ENCODE measurements at regions not wholly inside any gene's neighbourhood (a gene's known extent, or its start where the extent isn't known, plus 50 kb on each side); places are given as distances from the start of the nearest gene placed in this dataset.

GRCh38 chr5:33235304-33235703, 205.5 kb upstream of the TARS1 start:
- Histone ChIP-seq H3K27me3 (no peaks in the 10 kb centered on the region), H3K4me3 (no peak overlapping the region), H3K4me1 (peaks cover 0 to 40% (median 16%) of the 10 kb centered on the region in 4 donors), H3K9me3 (no peaks in the 10 kb centered on the region), H3K27ac (no peak overlapping the region), H3K36me3 (no peaks in the 10 kb centered on the region)
- TF ChIP-seq POLR2A (IDR thresholded peaks at IDR 0.05) (no peak), POLR2AphosphoS5 (IDR thresholded peaks at IDR 0.05) (no peak), EP300 (IDR thresholded peaks at IDR 0.05) (no peak)
- TF ChIP-seq, protein P1, sequence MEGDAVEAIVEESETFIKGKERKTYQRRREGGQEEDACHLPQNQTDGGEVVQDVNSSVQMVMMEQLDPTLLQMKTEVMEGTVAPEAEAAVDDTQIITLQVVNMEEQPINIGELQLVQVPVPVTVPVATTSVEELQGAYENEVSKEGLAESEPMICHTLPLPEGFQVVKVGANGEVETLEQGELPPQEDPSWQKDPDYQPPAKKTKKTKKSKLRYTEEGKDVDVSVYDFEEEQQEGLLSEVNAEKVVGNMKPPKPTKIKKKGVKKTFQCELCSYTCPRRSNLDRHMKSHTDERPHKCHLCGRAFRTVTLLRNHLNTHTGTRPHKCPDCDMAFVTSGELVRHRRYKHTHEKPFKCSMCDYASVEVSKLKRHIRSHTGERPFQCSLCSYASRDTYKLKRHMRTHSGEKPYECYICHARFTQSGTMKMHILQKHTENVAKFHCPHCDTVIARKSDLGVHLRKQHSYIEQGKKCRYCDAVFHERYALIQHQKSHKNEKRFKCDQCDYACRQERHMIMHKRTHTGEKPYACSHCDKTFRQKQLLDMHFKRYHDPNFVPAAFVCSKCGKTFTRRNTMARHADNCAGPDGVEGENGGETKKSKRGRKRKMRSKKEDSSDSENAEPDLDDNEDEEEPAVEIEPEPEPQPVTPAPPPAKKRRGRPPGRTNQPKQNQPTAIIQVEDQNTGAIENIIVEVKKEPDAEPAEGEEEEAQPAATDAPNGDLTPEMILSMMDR (IDR thresholded peaks at IDR 0.05), result no peak
- no peak for DNase-seq
- 91 to 92% methylated on average over 4 of the region's 4 CpGs for WGBS, 2 donors
- intact Hi-C loops (cut with DNase I), result loop anchor here (5.0 kb wide), 2 partner anchors 37 to 67 kb away; no protein-coding TSS in a partner anchor

GRCh38 chr5:33235824-33236223, 204.9 kb upstream of the TARS1 start:
- intact Hi-C loops (cut with DNase I), result loop anchor here (5.0 kb wide), 2 partner anchors 36 to 66 kb away; no protein-coding TSS in a partner anchor
- no peaks in the 10 kb centered on the region for H3K36me3 ChIP-seq
- no peak overlapping the region for H3K4me3 ChIP-seq
- TF ChIP-seq POLR2AphosphoS5 (IDR thresholded peaks at IDR 0.05) (no peak), EP300 (IDR thresholded peaks at IDR 0.05) (no peak), POLR2A (IDR thresholded peaks at IDR 0.05) (no peak)
- TF ChIP-seq, protein P1 (IDR thresholded peaks at IDR 0.05), result no peak
- H3K27me3 ChIP-seq, result no peaks in the 10 kb centered on the region
- DNase-seq, result no peak
- no peaks in the 10 kb centered on the region for H3K9me3 ChIP-seq
- peaks cover 0 to 40% (median 16%) of the 10 kb centered on the region in 4 donors for H3K4me1 ChIP-seq
- WGBS, 2 donors, result 66 to 70% methylated on average over 4 of the region's 4 CpGs
- H3K27ac ChIP-seq, result no peak overlapping the region

- no peaks in the 10 kb centered on the region for H3K9me3 ChIP-seq
- peaks cover 0 to 28% (median 11%) of the 10 kb centered on the region in 4 donors for H3K4me1 ChIP-seq
- no peak for DNase-seq
- H3K27me3 ChIP-seq, result no peaks in the 10 kb centered on the region
- H3K4me3 ChIP-seq, result no peak overlapping the region
- no peak overlapping the region for H3K27ac ChIP-seq
- no peak for TF ChIP-seq POLR2AphosphoS5 (IDR thresholded peaks at IDR 0.05)
- no peak for TF ChIP-seq POLR2A (IDR thresholded peaks at IDR 0.05)
- TF ChIP-seq, protein P1 (IDR thresholded peaks at IDR 0.05), result no peak
- no peak for TF ChIP-seq EP300 (IDR thresholded peaks at IDR 0.05)
- intact Hi-C loops (cut with DNase I), result loop anchor here (5.0 kb wide), 2 partner anchors 35 to 65 kb away; no protein-coding TSS in a partner anchor
- H3K36me3 ChIP-seq, result no peaks in the 10 kb centered on the region
These were observed 203.3 kb upstream of the TARS1 start for GRCh38 chr5:33237471-33237870.

DNA sequence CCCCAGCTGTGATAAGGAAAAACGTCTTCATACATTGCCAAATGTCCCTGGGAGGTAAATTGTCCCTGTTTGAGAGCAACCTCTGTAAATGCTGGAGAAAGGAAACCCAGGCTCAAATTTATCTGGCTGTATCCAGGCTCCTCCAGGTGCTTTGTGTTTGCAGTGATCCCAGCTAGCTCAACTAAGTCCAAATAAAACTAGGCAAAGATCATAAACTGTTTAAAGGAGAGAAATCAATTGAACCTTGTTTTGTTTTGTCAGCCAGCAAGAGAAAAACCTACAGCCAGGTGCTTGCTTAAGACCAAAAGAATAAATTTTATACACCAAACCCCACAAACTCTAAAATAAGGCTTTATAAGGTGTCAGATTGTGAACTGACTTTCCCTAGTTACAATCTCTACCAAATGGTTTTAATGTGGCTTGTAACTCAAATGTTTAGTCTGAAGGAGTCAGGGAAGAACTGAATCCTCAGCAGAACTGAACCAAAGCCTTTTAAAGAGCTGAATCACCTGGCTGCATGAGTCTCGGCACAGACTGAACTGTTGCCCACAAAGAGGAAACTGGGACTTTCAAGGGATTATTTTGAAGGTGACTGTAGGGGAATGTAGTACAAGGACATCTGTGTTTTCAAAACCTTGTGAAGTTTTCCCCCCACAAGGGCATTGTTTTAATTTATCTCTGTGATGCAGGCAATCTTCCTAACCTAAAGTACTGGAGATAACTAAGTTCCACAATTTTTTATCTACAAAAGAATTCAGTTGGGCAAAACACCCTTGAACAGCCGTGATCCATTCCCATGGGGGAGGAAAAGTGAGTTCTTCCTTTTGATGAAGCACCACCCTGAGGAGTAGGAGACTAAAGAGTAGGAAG, 201.7 kb upstream of the TARS1 start:
- no peak overlapping the region for H3K27ac ChIP-seq
- H3K4me1 ChIP-seq, result peaks cover 0 to 15% (median 3%) of the 10 kb centered on the region in 4 donors
- DNase-seq, result no peak
- TF ChIP-seq POLR2A (IDR thresholded peaks at IDR 0.05) (no peak), EP300 (IDR thresholded peaks at IDR 0.05) (no peak), POLR2AphosphoS5 (IDR thresholded peaks at IDR 0.05) (no peak)
- TF ChIP-seq, protein P1 (IDR thresholded peaks at IDR 0.05), result no peak
- H3K4me3 ChIP-seq, result no peak overlapping the region
- no peaks in the 10 kb centered on the region for H3K9me3 ChIP-seq
- intact Hi-C loops (cut with DNase I), result loop anchor here (5.0 kb wide), 2 partner anchors 33 to 63 kb away; no protein-coding TSS in a partner anchor
- no peaks in the 10 kb centered on the region for H3K27me3 ChIP-seq
- no peaks in the 10 kb centered on the region for H3K36me3 ChIP-seq
- WGBS, 2 donors, result 29 to 44% methylated on average over 3 of the region's 3 CpGs
